Keratinocyte (primary cell): ENCODE measurements at regions not wholly inside any gene's neighbourhood (a gene's known extent, or its start where the extent isn't known, plus 50 kb on each side); places are given as distances from the start of the nearest gene placed in this dataset.

Source experiments
- CTCF ChIP-seq, 3 experiments: IDR thresholded peaks in 1 of 3; conservative IDR thresholded peaks in 1 of 3; optimal IDR thresholded peaks in 1 of 3; 2 replicates in 2 of 3; 3 replicates in 1 of 3; pipeline versions ENCODE3 to v1.5.1; 2011; ENCODE audit warnings: low read length in 3 of 3, mild to moderate bottlenecking in 3 of 3, moderate library complexity in 2 of 3, control low read depth in 1 of 3, inconsistent platforms in 1 of 3; ENCODE audit not compliant: insufficient read depth in 2 of 3; ENCODE audit errors: extremely low read depth in 1 of 3
- EZH2 ChIP-seq: IDR thresholded peaks from one replicate; pipeline ENCODE4 v1.6.1; 2012; ENCODE audit warnings: inconsistent platforms, mild to moderate bottlenecking, low read length, moderate library complexity

DNA sequence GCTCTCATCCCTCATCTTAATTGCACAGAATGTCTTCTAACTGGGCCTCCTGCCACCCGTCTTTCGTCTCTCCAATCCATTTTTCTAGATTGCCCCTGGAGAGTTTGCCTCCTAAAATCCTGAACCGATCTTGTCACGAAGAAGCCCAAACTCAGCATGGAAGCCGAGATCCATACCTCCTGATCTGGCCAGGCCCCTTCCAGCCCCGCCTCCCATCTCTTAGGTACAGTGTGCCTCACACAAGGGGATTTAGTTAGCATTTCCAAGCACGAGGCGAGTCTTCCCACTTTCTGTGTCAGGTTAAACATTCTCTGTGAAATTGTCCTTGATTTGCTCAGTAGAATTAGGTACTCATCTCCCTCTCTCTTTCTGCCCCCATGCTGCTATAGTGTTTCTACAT, 80.0 kb upstream of the TENM3 start:
- TF ChIP-seq CTCF (optimal IDR thresholded peaks at IDR 0.05 in 1 of 3, IDR thresholded peaks at IDR 0.05 in 1 of 3, conservative IDR thresholded peaks at IDR 0.05 in 1 of 3; ENCODE audit: extremely low read depth in 1 of 3, insufficient read depth in 2 of 3, low read length in 3 of 3) = no peak
- no peak for TF ChIP-seq EZH2
